Transverse colon (tissue), 3 donors: ENCODE measurements at regions not wholly inside any gene's neighbourhood (a gene's known extent, or its start where the extent isn't known, plus 50 kb on each side); places are given as distances from the start of the nearest gene placed in this dataset.

ENCODE experiments used
- CTCF ChIP-seq, 5 experiments: fragments of 200-600 bp in 3 of 5; fragments of 450-650 bp in 2 of 5; sonication (generic) in 3 of 5; IDR thresholded peaks; 1 replicate in 2 of 5; 2 replicates in 3 of 5; pipeline ENCODE4 v1.5.1; 2016 to 2017; ENCODE audit warnings: antibody characterized with exemption in 5 of 5, inconsistent platforms in 3 of 5, mild to moderate bottlenecking in 2 of 5, moderate library complexity in 1 of 5
- POLR2A ChIP-seq: fragments of 450-650 bp; IDR thresholded peaks from one replicate; pipeline ENCODE4 v1.6.1; 2016; ENCODE audit warnings: antibody characterized with exemption, mild to moderate bottlenecking, moderate library complexity

- no peak for TF ChIP-seq CTCF (IDR thresholded peaks at IDR 0.05)
- TF ChIP-seq POLR2A, result no peak
Observed at GRCh38 chr1:192087334-192087733, 70.9 kb upstream of the RGS18 start.
